ENCODE measurements at regions not wholly inside any gene's neighbourhood (a gene's known extent, or its start where the extent isn't known, plus 50 kb on each side); places are given as distances from the start of the nearest gene placed in this dataset.
A peak's percentile ranks its signal among the peaks of the same experiment; 100 is the strongest.

DNA sequence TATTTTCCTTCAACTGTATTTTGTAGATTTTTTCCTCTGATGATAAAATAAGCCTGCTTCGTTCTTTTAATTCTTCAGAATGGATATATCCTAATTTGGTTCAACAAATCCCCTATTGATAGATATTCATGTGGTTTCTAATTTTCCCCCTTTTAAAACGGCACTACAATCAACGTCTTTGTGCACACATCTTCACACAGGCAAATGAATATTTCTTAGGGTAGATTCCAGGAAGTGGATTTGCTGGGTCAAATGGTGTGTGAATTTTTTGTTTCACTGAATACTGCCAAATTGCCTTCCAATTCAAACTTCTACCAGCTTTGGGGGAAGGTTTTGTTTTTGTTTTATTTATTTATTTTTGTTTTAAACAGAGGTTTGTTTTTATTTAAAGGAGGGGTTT, 287.2 kb downstream of the FOXO1 start:
- H3K27me3 ChIP-seq (ENCODE audit: control insufficient read depth, insufficient read depth, low read length), result no peaks in the 10 kb centered on the region
- intact Hi-C loops (cut with DNase I), result no loop called here
- no peak overlapping the region for H3K4me3 ChIP-seq (ENCODE audit: low read length in 3 of 3)
- H3K9ac ChIP-seq (ENCODE audit: low read length in 3 of 3), result no peak overlapping the region
- no peaks in the 10 kb centered on the region for H3K36me3 ChIP-seq (ENCODE audit: control insufficient read depth in 2 of 3, insufficient read depth in 3 of 3, low read length in 3 of 3)
- H3K9me3 ChIP-seq (ENCODE audit: control insufficient read depth in 2 of 3, insufficient read depth in 1 of 3, low read length in 3 of 3), result no peaks in the 10 kb centered on the region
- no peak for DNase-seq
- no peaks in the 10 kb centered on the region for H3K4me1 ChIP-seq (ENCODE audit: control insufficient read depth in 2 of 3, insufficient read depth in 2 of 3, low read depth in 1 of 3, low read length in 3 of 3)
- no peak for FAIRE-seq
- TF ChIP-seq, protein P1, sequence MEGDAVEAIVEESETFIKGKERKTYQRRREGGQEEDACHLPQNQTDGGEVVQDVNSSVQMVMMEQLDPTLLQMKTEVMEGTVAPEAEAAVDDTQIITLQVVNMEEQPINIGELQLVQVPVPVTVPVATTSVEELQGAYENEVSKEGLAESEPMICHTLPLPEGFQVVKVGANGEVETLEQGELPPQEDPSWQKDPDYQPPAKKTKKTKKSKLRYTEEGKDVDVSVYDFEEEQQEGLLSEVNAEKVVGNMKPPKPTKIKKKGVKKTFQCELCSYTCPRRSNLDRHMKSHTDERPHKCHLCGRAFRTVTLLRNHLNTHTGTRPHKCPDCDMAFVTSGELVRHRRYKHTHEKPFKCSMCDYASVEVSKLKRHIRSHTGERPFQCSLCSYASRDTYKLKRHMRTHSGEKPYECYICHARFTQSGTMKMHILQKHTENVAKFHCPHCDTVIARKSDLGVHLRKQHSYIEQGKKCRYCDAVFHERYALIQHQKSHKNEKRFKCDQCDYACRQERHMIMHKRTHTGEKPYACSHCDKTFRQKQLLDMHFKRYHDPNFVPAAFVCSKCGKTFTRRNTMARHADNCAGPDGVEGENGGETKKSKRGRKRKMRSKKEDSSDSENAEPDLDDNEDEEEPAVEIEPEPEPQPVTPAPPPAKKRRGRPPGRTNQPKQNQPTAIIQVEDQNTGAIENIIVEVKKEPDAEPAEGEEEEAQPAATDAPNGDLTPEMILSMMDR (IDR thresholded peaks at IDR 0.05; ENCODE audit: borderline replicate concordance, extremely low read depth, insufficient read depth), result no peak
- no peak overlapping the region for H3K27ac ChIP-seq (ENCODE audit: low read depth in 2 of 2, low read length in 2 of 2)

DNA sequence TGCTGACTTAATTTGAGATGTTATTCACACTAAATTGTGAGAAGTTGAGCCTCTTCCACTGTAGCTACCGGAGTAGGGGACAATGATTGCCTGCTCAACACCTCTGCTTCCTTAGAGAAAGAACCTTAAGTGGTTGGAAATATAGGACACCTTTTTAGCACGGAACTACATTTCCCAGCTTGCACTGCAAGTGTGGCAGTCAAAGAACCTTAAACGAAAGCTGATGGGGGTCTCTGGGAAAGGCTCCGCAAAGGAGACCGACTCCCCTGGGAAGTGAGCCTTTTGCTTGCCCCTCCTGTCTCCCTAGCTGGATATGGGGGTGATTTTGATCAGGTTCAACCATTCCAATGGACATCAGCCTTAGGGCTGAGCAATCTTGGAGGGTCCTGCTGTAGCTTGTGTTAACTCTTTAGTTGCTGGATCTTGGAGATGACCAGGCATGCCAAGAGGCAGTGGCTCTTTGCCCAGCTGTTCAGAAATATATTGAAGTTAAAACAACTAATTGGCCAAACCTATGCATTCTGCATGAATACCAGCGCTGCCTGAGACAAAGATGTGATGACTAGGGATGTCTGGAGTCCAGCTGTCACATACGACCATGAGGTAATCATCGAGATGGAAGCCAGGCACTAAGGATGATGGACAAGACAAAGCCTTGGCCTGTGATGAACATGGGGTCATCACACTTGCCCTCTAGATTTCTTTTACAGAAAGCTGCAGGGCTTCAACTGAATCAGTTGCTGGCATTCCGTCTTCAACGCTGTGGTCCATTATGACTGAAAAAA, 286.5 kb downstream of the FOXO1 start:
- FAIRE-seq (no peak), DNase-seq (peak in 1 of 5 donors; percentile 15)
- Histone ChIP-seq H3K27ac (ENCODE audit: low read depth in 2 of 2, low read length in 2 of 2) (no peak overlapping the region), H3K4me1 (ENCODE audit: control insufficient read depth in 2 of 3, insufficient read depth in 2 of 3, low read depth in 1 of 3, low read length in 3 of 3) (no peaks in the 10 kb centered on the region), H3K4me3 (ENCODE audit: low read length in 3 of 3) (no peak overlapping the region), H3K36me3 (ENCODE audit: control insufficient read depth in 2 of 3, insufficient read depth in 3 of 3, low read length in 3 of 3) (no peaks in the 10 kb centered on the region), H3K9ac (ENCODE audit: low read length in 3 of 3) (no peak overlapping the region), H3K9me3 (ENCODE audit: control insufficient read depth in 2 of 3, insufficient read depth in 1 of 3, low read length in 3 of 3) (no peaks in the 10 kb centered on the region), H3K27me3 (ENCODE audit: control insufficient read depth, insufficient read depth, low read length) (no peaks in the 10 kb centered on the region)
- intact Hi-C loops (cut with DNase I), result no loop called here
- TF ChIP-seq, protein P1 (IDR thresholded peaks at IDR 0.05; ENCODE audit: borderline replicate concordance, extremely low read depth, insufficient read depth), result no peak

- no peaks in the 10 kb centered on the region for H3K27me3 ChIP-seq (ENCODE audit: control insufficient read depth, insufficient read depth, low read length)
- intact Hi-C loops (cut with DNase I), result no loop called here
- no peak overlapping the region for H3K27ac ChIP-seq (ENCODE audit: low read depth in 2 of 2, low read length in 2 of 2)
- H3K4me3 ChIP-seq (ENCODE audit: low read length in 3 of 3), result no peak overlapping the region
- no peaks in the 10 kb centered on the region for H3K9me3 ChIP-seq (ENCODE audit: control insufficient read depth in 2 of 3, insufficient read depth in 1 of 3, low read length in 3 of 3)
- DNase-seq, result peak in 3 of 5 donors; percentile 12 to 42 (median 28)
- FAIRE-seq, result no peak
- H3K4me1 ChIP-seq (ENCODE audit: control insufficient read depth in 2 of 3, insufficient read depth in 2 of 3, low read depth in 1 of 3, low read length in 3 of 3), result no peaks in the 10 kb centered on the region
- no peak overlapping the region for H3K9ac ChIP-seq (ENCODE audit: low read length in 3 of 3)
- TF ChIP-seq, protein P1 (IDR thresholded peaks at IDR 0.05; ENCODE audit: borderline replicate concordance, extremely low read depth, insufficient read depth), result no peak
- no peaks in the 10 kb centered on the region for H3K36me3 ChIP-seq (ENCODE audit: control insufficient read depth in 2 of 3, insufficient read depth in 3 of 3, low read length in 3 of 3)
Measured at GRCh38 chr13:40381935-40382764, 284.3 kb downstream of the FOXO1 start.
